Parathyroid adenoma (tissue), 2 donors: ENCODE measurements at regions not wholly inside any gene's neighbourhood (a gene's known extent, or its start where the extent isn't known, plus 50 kb on each side); places are given as distances from the start of the nearest gene placed in this dataset.

ENCODE experiments used
- H2AFZ ChIP-seq: fragments of 300-600 bp; sonication (generic); one replicate; pipeline ENCODE4 v1.7.0; 2017; ENCODE audit warnings: antibody characterized with exemption, mild to moderate bottlenecking
- H3K27ac ChIP-seq: fragments of 300-600 bp; sonication (generic); one replicate; pipeline ENCODE4 v1.7.0; 2017
- H3K27me3 ChIP-seq: fragments of 300-600 bp; sonication (generic); one replicate; pipeline ENCODE4 v1.7.0; 2017; ENCODE audit warnings: low read length; ENCODE audit not compliant: control insufficient read depth, insufficient read depth
- H3K36me3 ChIP-seq: fragments of 300-600 bp; sonication (generic); one replicate; pipeline ENCODE4 v1.7.0; 2017; ENCODE audit warnings: low read length; ENCODE audit not compliant: control insufficient read depth, insufficient read depth
- H3K4me1 ChIP-seq: fragments of 300-600 bp; sonication (generic); one replicate; pipeline ENCODE4 v1.7.0; 2017; ENCODE audit warnings: control low read depth
- H3K4me2 ChIP-seq: fragments of 300-600 bp; sonication (generic); one replicate; pipeline ENCODE4 v1.7.0; 2017; ENCODE audit warnings: low read length
- H3K4me3 ChIP-seq: fragments of 300-600 bp; sonication (generic); one replicate; pipeline ENCODE4 v1.7.0; 2017; ENCODE audit warnings: low read depth, low read length
- H3K79me2 ChIP-seq: fragments of 300-600 bp; sonication (generic); one replicate; pipeline ENCODE4 v1.7.0; 2017; ENCODE audit warnings: control low read depth
- H3K9ac ChIP-seq: fragments of 300-600 bp; sonication (generic); one replicate; pipeline ENCODE4 v1.7.0; 2017; ENCODE audit warnings: mild to moderate bottlenecking
- H3K9me3 ChIP-seq: fragments of 300-600 bp; sonication (generic); one replicate; pipeline ENCODE4 v1.7.0; 2017; ENCODE audit warnings: low read length; ENCODE audit not compliant: control insufficient read depth
- TF ChIP-seq, protein P1 (sequence below): fragments of 300-600 bp; sonication (generic); IDR thresholded peaks from one replicate; pipeline ENCODE4 v1.7.0; 2017; ENCODE audit warnings: antibody characterized with exemption, mild to moderate bottlenecking
- donor health status: primary hyperparathyroidism.

DNA sequence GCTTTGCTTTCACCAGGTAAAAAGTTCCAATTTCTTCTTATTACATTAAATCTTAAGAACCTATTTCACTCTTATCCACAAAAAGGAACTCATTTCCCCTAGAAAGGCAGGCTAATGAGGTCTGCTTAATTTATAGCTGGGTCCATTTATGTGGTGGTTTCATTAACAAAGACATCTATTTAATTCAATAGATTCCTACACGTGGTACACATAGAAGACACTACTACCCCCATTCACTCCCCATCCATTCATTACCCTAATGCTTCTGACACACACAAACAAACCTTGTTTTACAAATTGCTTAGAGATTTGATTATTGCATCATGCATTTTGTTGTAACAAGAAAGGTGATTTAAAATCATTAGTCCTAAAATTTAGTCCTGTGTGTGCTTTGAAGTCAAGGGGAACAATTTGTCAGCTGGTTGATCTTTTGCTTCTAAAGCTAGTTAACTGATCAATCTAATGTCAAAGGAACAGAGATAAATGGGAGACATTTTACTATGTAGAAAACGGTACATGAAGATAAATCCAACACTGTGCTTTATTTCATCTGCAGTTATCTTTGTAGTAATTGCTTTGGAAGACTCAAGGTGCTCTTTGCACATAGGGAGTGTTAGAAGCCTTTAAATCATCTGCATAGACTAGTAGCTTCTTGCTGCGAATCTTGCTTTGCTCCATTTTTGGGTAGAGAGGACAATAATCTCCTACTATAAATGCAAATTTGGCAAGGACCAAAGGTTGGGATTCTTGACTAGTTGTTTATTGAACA lies 379.2 kb downstream of the CDH11 start:
- no peaks in the 10 kb centered on the region for H3K79me2 ChIP-seq
- TF ChIP-seq, protein P1, sequence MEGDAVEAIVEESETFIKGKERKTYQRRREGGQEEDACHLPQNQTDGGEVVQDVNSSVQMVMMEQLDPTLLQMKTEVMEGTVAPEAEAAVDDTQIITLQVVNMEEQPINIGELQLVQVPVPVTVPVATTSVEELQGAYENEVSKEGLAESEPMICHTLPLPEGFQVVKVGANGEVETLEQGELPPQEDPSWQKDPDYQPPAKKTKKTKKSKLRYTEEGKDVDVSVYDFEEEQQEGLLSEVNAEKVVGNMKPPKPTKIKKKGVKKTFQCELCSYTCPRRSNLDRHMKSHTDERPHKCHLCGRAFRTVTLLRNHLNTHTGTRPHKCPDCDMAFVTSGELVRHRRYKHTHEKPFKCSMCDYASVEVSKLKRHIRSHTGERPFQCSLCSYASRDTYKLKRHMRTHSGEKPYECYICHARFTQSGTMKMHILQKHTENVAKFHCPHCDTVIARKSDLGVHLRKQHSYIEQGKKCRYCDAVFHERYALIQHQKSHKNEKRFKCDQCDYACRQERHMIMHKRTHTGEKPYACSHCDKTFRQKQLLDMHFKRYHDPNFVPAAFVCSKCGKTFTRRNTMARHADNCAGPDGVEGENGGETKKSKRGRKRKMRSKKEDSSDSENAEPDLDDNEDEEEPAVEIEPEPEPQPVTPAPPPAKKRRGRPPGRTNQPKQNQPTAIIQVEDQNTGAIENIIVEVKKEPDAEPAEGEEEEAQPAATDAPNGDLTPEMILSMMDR = no peak

DNA sequence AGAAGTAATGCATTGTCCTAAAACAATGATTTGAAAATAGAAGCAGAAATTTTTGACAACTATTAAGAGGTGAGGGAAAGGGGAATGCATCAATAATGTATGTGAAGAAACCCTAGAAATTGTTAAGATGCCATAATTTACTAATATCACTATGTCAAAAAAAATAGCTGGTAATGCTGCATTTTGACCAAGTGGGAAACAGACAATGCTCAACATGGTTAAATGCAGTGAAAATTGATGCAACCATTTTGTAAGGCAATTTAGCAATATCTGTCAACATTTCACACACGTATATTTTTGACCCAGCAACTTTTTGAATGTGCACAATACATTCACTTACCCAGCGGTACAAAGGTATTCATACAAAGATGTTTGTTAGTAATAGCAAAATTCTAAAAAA lies 381.6 kb downstream of the CDH11 start:
- H3K4me3 ChIP-seq = no peak overlapping the region
- H3K27ac ChIP-seq = no peak overlapping the region
- TF ChIP-seq, protein P1 = no peak
- H3K4me2 ChIP-seq = no peak overlapping the region
- peaks cover 3% of the 10 kb centered on the region for H3K27me3 ChIP-seq
- H3K36me3 ChIP-seq = no peaks in the 10 kb centered on the region
- no peaks in the 10 kb centered on the region for H3K79me2 ChIP-seq
- no peak overlapping the region for H2AFZ ChIP-seq
- no peaks in the 10 kb centered on the region for H3K4me1 ChIP-seq
- no peaks in the 10 kb centered on the region for H3K9me3 ChIP-seq
- no peak overlapping the region for H3K9ac ChIP-seq

More for the DNA sequence above, 379.2 kb downstream of the CDH11 start:
- H3K27ac ChIP-seq = no peak overlapping the region
- H3K4me1 ChIP-seq = no peaks in the 10 kb centered on the region
- no peak overlapping the region for H3K4me3 ChIP-seq
- no peak overlapping the region for H3K4me2 ChIP-seq
- H3K36me3 ChIP-seq = no peaks in the 10 kb centered on the region
- H2AFZ ChIP-seq = no peak overlapping the region
- H3K9me3 ChIP-seq = no peaks in the 10 kb centered on the region
- H3K9ac ChIP-seq = no peak overlapping the region
- no peaks in the 10 kb centered on the region for H3K27me3 ChIP-seq

DNA sequence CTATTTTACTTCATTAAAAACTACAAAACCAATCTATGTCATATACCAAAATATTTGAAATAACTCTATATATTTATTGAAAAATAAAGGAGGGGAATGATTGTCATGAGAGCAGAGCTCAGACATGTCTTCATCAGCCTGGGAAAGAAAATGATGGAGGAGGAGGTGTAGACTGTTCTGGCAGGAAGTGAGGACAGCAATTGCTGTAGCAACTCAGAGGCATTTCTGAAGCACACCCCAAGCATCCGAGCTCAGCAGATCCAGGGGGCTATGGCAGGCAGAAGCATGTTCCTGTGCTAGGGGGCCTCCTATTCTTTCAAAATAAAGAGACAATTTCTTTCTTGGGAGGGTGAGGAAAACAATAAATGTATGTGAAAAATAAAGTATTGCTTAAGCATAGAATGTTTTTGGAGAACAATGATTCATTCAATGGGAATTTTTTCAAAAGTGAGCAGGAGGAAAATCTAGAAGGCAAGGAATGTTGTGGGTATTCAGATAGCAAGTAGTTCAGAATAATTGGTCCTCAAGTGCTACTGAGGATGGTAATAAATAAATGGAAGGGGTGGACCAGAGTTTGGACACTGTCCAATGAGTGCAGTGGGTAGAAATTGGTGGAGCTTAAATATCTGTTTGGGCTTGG lies 383.4 kb downstream of the CDH11 start:
- Histone ChIP-seq H3K4me2 (no peak overlapping the region), H2AFZ (no peak overlapping the region), H3K27ac (no peak overlapping the region), H3K4me3 (no peak overlapping the region), H3K4me1 (no peaks in the 10 kb centered on the region), H3K79me2 (no peaks in the 10 kb centered on the region), H3K27me3 (peaks cover 3% of the 10 kb centered on the region), H3K36me3 (no peaks in the 10 kb centered on the region), H3K9me3 (no peaks in the 10 kb centered on the region), H3K9ac (no peak overlapping the region)
- TF ChIP-seq, protein P1 = no peak

DNA sequence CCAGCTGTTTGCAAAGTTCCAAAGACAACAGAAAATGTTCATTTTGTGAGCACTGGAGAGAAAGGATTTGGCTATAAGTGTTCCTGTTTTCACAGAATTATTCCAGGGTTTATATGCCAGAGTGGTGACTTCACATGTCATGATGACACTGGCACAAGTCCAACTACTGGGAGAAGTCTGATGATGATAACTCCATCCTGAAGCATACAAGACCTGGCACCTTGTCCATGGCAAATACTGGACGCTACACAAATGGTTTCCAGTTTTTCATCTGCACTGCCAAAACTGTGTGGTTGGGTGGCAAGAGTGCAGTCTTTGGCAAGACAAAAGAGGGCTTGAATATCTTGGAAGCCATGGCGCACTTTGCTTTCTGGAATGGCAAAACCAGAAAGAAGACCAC lies 385.0 kb downstream of the CDH11 start:
- H3K27ac ChIP-seq = no peak overlapping the region

More for the DNA sequence above, 385.0 kb downstream of the CDH11 start:
- Histone ChIP-seq H3K9me3 (no peaks in the 10 kb centered on the region), H3K9ac (no peak overlapping the region), H3K4me1 (no peaks in the 10 kb centered on the region), H3K27me3 (peaks cover 3% of the 10 kb centered on the region), H2AFZ (no peak overlapping the region), H3K4me3 (no peak overlapping the region), H3K79me2 (no peaks in the 10 kb centered on the region), H3K36me3 (no peaks in the 10 kb centered on the region), H3K4me2 (no peak overlapping the region)
- TF ChIP-seq, protein P1 = no peak
